ENCODE measurements at regions not wholly inside any gene's neighbourhood (a gene's known extent, or its start where the extent isn't known, plus 50 kb on each side); places are given as distances from the start of the nearest gene placed in this dataset.
"Not testable (repeated sequence)": the region's sequence is repeated elsewhere in the genome, so short reads cannot be mapped to it uniquely, and the experiment has no call there.

DNA sequence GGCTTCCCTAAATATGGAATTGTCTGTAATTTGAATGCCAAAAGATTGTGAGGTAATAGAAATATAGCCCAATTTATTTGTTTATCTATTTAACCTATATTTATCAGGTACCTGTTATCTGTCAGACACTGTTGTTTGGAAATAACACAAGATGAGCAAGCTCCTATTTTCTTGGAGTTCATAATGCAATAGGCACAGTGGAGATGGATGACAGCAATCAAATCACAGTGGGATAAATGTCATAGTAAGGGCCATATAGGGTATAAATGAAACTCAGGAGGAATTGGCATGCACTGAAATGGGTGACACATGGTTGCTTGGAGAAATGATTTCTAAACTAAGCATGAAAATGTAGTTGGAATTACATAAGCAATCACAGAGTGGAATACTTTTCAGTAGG, 761.8 kb upstream of the MBL2 start:
- TF ChIP-seq, protein P1, sequence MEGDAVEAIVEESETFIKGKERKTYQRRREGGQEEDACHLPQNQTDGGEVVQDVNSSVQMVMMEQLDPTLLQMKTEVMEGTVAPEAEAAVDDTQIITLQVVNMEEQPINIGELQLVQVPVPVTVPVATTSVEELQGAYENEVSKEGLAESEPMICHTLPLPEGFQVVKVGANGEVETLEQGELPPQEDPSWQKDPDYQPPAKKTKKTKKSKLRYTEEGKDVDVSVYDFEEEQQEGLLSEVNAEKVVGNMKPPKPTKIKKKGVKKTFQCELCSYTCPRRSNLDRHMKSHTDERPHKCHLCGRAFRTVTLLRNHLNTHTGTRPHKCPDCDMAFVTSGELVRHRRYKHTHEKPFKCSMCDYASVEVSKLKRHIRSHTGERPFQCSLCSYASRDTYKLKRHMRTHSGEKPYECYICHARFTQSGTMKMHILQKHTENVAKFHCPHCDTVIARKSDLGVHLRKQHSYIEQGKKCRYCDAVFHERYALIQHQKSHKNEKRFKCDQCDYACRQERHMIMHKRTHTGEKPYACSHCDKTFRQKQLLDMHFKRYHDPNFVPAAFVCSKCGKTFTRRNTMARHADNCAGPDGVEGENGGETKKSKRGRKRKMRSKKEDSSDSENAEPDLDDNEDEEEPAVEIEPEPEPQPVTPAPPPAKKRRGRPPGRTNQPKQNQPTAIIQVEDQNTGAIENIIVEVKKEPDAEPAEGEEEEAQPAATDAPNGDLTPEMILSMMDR (IDR thresholded peaks at IDR 0.05): no peak
- no peak overlapping the region for H3K27ac ChIP-seq
- H3K4me3 ChIP-seq: no peak overlapping the region
- DNase-seq (ENCODE audit: low spot score): no peak

DNA sequence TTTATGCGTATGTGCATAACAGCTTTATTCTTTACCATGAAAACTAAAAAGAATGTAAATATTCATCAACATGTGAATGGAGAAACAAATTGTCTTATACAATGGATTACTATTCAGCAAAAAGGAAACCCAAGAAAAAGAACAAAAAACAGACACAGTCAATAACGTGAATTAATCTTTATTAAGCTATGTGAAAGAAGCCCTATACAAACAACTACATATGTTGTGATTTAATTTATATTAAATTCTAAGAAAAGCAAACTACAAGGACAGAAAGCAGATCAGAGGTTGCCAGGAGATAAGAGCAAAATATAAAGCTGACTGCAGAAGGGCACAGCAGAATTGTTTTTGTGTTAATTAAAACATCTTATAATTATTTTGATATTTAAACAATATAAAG, 756.4 kb upstream of the MBL2 start:
- H3K27ac ChIP-seq: no peak overlapping the region
- no peak for DNase-seq (ENCODE audit: low spot score)
- TF ChIP-seq, protein P1 (IDR thresholded peaks at IDR 0.05): no peak
- no peak overlapping the region for H3K4me3 ChIP-seq

GRCh38 chr10:53521046-53521445, 748.5 kb upstream of the MBL2 start:
- no peak for DNase-seq (ENCODE audit: low spot score)
- TF ChIP-seq, protein P1 (IDR thresholded peaks at IDR 0.05): no peak
- Histone ChIP-seq H3K27ac (no peak overlapping the region), H3K4me3 (no peak overlapping the region)

GRCh38 chr10:53508197-53508596, 735.6 kb upstream of the MBL2 start:
- Histone ChIP-seq H3K27ac (no peak overlapping the region), H3K4me3 (no peak overlapping the region)
- TF ChIP-seq, protein P1 (IDR thresholded peaks at IDR 0.05): no peak
- no peak for DNase-seq (ENCODE audit: low spot score)

DNA sequence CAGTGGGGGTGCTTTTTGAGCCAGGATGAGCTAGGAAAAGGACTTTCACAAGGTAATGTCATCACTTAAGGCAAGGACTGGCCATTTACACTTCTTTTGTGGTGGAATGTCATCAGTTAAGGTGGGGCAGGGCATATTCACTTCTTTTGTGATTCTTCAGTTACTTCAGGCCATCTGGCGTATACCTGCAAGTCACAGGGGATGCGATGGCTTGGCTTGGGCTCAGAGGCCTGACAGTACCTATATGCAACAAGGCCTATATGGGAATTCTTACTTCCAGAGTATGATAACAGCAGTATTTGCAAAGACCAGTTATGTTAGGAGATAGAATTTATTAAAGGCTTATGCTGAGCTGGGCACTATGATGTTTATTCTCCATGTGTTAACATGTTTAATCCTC, 731.9 kb upstream of the MBL2 start:
- not testable (repeated sequence) for H3K27ac ChIP-seq; H3K4me3 ChIP-seq; DNase-seq (ENCODE audit: low spot score)

GRCh38 chr10:53491774-53492173, 719.2 kb upstream of the MBL2 start:
- DNase-seq (ENCODE audit: low spot score): no peak
- Histone ChIP-seq H3K27ac (no peak overlapping the region), H3K4me3 (no peak overlapping the region)
- TF ChIP-seq, protein P1 (IDR thresholded peaks at IDR 0.05): no peak

DNA sequence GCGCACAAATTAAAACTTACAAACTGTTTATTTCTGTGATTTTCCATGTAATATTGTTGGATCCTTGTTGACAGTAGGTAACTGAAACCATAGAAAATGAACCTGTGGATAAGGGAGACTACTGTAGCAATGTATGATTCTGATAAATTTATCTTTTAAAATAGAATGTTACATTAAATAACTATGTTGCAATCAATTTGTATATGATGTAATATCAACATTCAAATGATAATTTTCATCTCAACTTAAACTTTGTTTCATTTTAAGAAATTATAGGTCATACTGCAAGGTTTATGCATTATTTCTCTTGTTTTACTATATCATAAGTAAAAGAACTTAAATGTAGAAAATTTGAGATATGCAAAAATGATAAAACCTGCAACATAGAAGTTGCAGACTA, 718.0 kb upstream of the MBL2 start:
- Histone ChIP-seq H3K4me3 (no peak overlapping the region), H3K27ac (no peak overlapping the region)
- TF ChIP-seq, protein P1 (IDR thresholded peaks at IDR 0.05): no peak
- DNase-seq (ENCODE audit: low spot score): no peak

Data from coronary artery (tissue), 2 donors.